ENCODE measurements at regions not wholly inside any gene's neighbourhood (a gene's known extent, or its start where the extent isn't known, plus 50 kb on each side); places are given as distances from the start of the nearest gene placed in this dataset.

DNA sequence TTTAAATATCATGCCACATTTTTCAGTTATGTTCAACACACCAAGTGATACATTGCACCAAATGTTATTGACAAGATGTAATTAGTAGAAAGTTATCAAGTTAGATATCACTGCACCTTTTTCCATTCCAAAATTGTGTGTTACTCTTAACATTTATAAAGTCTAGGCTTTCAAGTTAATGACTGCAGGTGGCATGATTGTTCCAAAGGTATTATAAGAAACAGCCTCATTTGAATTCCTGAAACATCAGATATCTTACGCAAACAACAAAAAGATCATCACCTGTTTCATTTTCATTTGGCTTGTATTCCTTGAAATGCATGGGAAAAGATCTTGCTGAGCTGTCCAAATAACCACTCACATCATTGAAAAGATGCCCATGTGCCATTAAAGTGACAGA is 1528.2 kb upstream of the ZEB2 start:
- no peak for DNase-seq (ENCODE audit: low read depth in 4 of 4, low spot score in 2 of 4)

- no peak for DNase-seq (ENCODE audit: low read depth in 4 of 4, low spot score in 2 of 4)
Observed at GRCh38 chr2:146041274-146041910, 1521.5 kb upstream of the ZEB2 start.

GRCh38 chr2:146040051-146040450 is 1520.1 kb upstream of the ZEB2 start:
- DNase-seq (ENCODE audit: low read depth in 4 of 4, low spot score in 2 of 4), result no peak

DNA sequence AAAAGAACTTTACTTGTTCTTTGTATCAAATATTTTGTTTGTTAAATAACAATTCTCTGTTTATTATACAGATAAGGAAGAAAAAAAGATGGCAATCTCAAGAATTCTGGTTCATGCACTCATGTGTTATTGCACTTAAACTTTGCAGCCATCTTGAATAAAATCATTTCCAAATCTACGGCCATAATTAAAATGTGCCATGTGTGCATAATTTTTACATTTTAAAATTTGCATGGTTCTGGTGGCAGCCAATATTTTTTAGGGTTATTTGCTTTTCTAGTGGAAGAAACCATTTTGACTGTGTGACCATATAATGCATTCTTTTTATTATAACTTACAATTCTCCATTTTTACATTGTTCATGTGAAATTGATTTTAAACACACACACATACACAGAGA is 1518.1 kb upstream of the ZEB2 start:
- no peak for DNase-seq (ENCODE audit: low read depth in 4 of 4, low spot score in 2 of 4)

GRCh38 chr2:146037334-146037870 is 1517.5 kb upstream of the ZEB2 start:
- no peak for DNase-seq (ENCODE audit: low read depth in 4 of 4, low spot score in 2 of 4)

DNA sequence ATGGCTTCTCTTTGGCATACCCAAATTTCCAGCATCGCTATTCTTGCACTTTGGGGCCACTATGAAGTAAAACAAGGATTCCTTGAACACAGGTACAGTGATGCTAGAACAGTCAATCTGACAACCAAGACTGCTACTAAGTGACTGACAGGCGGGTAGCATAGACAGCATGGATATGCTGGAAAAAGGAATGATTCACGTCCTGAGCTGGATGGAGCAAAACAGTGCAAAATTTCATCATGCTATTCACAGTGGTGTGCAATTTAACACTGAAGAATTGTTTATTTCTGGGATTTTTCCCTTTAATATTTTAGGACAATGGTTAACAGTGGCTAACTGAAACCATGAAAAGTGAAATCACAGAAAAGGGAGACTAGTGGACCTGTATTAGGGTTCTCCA is 1511.2 kb upstream of the ZEB2 start:
- DNase-seq (ENCODE audit: low read depth in 4 of 4, low spot score in 2 of 4), result no peak

DNA sequence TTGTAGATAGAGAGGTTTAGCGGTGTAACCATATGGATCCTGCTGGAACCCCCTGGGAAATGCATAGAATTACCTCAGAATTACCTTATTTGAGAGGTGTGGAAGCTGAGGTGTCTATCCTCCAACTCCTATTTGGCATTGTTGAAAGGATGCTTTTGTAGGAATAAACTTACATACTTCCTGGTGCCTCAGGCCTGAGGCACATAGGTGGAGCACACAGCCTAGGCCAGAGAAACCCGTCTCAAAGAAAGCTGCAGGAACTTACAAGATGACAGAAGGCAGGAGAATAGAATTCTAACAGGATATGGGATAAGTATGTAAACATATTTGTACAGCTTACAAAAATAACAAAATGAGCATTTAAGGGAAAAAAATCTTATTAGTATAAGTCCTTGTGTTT is 1507.2 kb upstream of the ZEB2 start:
- no peak for DNase-seq (ENCODE audit: low read depth in 4 of 4, low spot score in 2 of 4)

DNA sequence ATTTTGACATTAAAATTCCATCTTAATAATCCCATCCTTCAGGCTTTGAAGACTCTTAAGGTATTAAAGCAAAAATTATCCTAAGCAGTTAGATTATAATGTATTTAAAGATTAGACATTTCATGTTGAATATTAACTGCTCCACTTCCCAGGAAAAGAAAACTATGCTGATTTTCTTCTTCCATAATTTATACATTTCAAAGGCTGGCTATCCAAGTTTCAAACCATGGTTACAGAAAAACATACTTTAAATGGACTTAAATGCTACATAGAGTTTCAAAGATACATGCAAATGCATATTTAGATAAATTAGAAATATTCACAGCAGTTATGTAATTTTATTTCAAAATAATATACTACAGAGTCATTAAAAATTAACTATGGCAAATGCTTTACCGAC is 1505.6 kb upstream of the ZEB2 start:
- DNase-seq (ENCODE audit: low read depth in 4 of 4, low spot score in 2 of 4), result no peak

DNA sequence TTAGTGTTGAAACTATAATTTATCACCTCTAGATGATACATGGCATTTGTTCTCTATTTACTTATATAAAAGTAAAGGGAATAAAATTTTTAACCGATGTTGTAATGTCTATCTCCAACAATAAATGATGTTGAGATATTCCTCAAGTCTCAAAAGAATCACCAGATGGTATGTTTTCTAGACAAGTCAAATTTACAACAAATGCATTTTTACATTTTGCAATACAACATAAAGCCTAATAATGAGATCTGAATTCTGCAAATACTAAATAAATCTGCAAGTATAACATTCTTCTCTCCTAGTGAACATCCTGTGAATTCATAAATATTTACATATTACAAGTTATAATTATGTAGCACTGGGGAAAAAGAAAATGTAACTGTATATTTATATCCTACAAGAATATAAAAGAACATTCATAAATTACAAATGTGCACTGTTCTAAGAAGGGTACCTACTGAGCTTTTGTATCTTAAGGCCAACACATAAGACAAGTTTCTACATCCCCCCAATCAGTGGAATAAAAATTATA is 1504.4 kb upstream of the ZEB2 start:
- DNase-seq (ENCODE audit: low read depth in 4 of 4, low spot score in 2 of 4), result no peak

DNA sequence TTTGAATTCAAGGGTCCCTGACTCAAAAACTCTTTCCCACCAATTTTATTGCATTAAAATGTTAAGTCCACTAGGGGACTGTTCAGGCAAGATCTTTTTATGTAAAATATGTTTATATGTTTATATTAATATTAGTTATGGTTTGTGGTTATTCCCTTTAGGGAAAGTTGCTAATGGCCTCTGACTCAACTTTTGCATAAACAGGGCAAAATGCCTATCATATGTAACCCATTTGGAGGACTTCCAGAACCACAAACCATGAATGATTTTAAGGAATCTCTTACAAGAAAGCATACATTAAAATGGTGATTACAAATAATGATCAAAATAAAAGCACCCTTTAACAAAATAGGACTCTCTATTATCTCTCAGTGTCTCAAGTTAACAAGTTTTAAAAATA is 1484.5 kb upstream of the ZEB2 start:
- no peak for DNase-seq (ENCODE audit: low read depth in 4 of 4, low spot score in 2 of 4)

GRCh38 chr2:146003337-146003736 is 1483.4 kb upstream of the ZEB2 start:
- no peak for DNase-seq (ENCODE audit: low read depth in 4 of 4, low spot score in 2 of 4)

- DNase-seq (ENCODE audit: low read depth in 4 of 4, low spot score in 2 of 4), result no peak
Observed at GRCh38 chr2:145994910-145995309, 1475.0 kb upstream of the ZEB2 start.

GRCh38 chr2:145992572-145992971 is 1472.7 kb upstream of the ZEB2 start:
- DNase-seq (ENCODE audit: low read depth in 4 of 4, low spot score in 2 of 4), result no peak

GRCh38 chr2:145987793-145988192 is 1467.9 kb upstream of the ZEB2 start:
- no peak for DNase-seq (ENCODE audit: low read depth in 4 of 4, low spot score in 2 of 4)

- DNase-seq (ENCODE audit: low read depth in 4 of 4, low spot score in 2 of 4), result no peak
Observed at GRCh38 chr2:145985517-145985916, 1465.6 kb upstream of the ZEB2 start.

DNA sequence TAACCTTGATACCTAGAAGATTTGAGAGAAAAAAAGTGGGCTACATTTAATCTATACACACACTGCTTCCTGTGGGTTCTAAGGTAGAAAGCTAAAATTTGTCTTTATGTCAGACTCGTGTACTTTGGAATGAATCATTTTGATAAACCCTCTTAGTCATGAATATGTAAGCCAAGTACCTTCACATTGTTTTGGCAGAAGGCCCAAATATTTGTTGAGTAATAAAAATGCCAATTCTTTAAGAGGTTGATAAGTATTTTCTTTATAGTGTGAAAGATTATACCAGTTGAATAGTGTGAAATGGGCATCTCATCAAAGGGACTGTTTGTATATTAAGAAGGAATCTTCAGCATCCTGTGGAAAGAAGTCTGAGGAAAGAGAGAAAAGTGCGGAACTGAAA is 1464.7 kb upstream of the ZEB2 start:
- no peak for DNase-seq (ENCODE audit: low read depth in 4 of 4, low spot score in 2 of 4)

GRCh38 chr2:145980318-145980717 is 1460.4 kb upstream of the ZEB2 start:
- DNase-seq (ENCODE audit: low read depth in 4 of 4, low spot score in 2 of 4), result no peak

DNA sequence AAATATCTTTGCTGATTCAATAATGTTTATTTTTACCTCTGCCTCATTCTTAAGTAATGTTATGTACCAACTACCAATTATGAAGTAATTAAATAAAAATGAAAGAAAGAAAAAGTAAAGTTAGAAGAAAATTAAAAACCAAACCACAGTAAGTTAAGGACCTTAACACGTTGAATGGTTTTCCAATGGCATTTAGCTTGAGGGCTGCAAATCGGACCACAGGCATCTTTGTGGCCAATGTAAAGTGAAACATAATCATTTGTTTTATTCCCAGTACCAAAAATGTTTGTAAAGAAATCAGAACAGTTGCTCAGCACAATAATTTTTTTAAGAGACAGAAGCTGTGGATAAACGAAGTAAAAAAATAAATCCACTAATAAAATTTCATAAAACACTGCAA is 1455.5 kb upstream of the ZEB2 start:
- no peak for DNase-seq (ENCODE audit: low read depth in 4 of 4, low spot score in 2 of 4)

- no peak for DNase-seq (ENCODE audit: low read depth in 4 of 4, low spot score in 2 of 4)
Observed at GRCh38 chr2:145961846-145962245, 1441.9 kb upstream of the ZEB2 start.

- DNase-seq (ENCODE audit: low read depth in 4 of 4, low spot score in 2 of 4), result no peak
Observed at GRCh38 chr2:145960479-145961163, 1440.7 kb upstream of the ZEB2 start.

- DNase-seq (ENCODE audit: low read depth in 4 of 4, low spot score in 2 of 4), result no peak
Observed at GRCh38 chr2:145958611-145959010, 1438.7 kb upstream of the ZEB2 start.

DNA sequence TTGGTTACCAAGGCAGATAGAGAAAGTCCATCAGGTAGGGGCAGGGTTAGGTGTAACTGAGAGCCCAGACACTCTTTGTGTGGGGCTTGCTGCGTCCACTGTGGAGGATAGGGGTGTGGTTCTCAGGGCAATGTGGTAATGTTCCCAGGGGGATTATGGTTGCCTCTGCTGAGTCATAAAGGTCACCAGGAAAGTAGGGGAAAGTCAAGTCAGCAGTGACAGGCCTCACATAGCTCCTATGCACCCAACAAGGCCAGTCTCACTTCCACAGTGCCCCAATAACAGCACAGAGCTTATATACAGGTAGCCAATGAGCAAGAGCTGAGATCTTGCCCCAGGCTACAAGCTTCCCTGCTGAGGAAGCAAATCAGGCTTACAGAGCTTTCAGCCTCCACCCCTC is 1438.0 kb upstream of the ZEB2 start:
- DNase-seq (ENCODE audit: low read depth in 4 of 4, low spot score in 2 of 4), result no peak

All from left renal cortex interstitium (tissue), 4 donors.